Neural crest cell (in vitro differentiated cells): ENCODE measurements at regions not wholly inside any gene's neighbourhood (a gene's known extent, or its start where the extent isn't known, plus 50 kb on each side); places are given as distances from the start of the nearest gene placed in this dataset.

Source experiments
- DNase-seq: peaks from one replicate; pipeline ENCODE4 v3.0.0; 2021; ENCODE audit warnings: low read depth, mixed read lengths, low spot score
- H3K27ac Mint-ChIP-seq: one replicate; pipeline ENCODE4 v1.8.0; 2021; ENCODE audit warnings: mild to moderate bottlenecking, mixed read lengths; ENCODE audit not compliant: unreplicated experiment
- H3K27me3 Mint-ChIP-seq: 2 replicates; pipeline ENCODE4 v1.8.0; 2021; ENCODE audit warnings: low read depth, mild to moderate bottlenecking, mixed read lengths
- H3K36me3 Mint-ChIP-seq: 2 replicates; pipeline ENCODE4 v1.8.0; 2021; ENCODE audit warnings: low read depth, mild to moderate bottlenecking, mixed read lengths
- H3K4me1 Mint-ChIP-seq: 2 replicates; pipeline ENCODE4 v1.8.0; 2021; ENCODE audit warnings: mixed read lengths
- H3K4me3 Mint-ChIP-seq: one replicate; pipeline ENCODE4 v1.8.0; 2021; ENCODE audit warnings: mild to moderate bottlenecking, mixed read lengths
- H3K9me3 Mint-ChIP-seq: 2 replicates; pipeline ENCODE4 v1.8.0; 2021; ENCODE audit warnings: mixed read lengths
- CTCF ChIP-seq: fragments of 200-600 bp; sonication (generic); conservative IDR thresholded peaks from 2 replicates; pipeline ENCODE4 v1.5.0; 2021; ENCODE audit warnings: antibody characterized with exemption, mild to moderate bottlenecking

DNA sequence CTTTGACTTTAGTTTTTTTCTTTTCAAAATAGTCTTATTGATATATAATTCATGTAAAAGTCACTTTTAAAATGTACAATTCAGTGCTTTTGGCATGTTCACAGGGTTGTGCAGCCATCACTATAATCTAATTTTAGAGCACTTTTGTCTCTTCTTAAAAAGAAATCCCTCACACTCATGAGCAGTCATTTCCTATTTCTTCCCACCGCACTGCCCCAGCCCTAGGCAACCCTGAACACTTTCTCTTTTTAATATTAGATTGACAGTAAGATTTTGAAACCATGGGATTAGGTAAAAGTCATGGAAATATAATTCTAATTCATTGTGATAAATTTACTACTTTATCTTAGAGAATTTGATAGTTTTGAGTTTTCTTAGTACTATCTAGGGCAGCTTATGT is 309.4 kb downstream of the UTRN start:
- H3K36me3 Mint-ChIP-seq: peaks cover 22% of the 10 kb centered on the region
- H3K4me3 Mint-ChIP-seq: no peak overlapping the region
- no peak for DNase-seq
- no peak overlapping the region for H3K27ac Mint-ChIP-seq
- TF ChIP-seq CTCF: no peak
- peaks cover 4% of the 10 kb centered on the region for H3K9me3 Mint-ChIP-seq
- no peaks in the 10 kb centered on the region for H3K4me1 Mint-ChIP-seq
- H3K27me3 Mint-ChIP-seq: no peaks in the 10 kb centered on the region

DNA sequence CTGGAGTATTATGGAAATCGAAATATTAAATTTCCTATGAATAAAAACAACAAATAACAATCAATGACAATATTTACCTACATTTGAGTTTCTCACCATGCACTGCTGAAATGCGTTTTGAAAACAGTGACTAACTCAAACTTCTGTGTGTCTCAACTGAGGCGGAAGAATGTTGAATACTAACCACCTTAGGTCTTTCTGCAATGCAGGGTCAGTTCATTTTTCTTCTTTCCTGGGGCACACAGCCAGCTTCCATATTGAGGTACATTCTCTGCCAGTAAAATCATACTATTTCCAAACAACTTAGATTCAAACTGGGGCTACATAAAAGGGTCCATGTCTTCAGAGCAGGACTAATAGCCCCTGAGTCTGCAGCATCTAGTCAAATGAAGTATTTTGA is 310.1 kb downstream of the UTRN start:
- Mint-ChIP-seq H3K9me3 (peaks cover 4% of the 10 kb centered on the region), H3K36me3 (peaks cover 22% of the 10 kb centered on the region), H3K27me3 (no peaks in the 10 kb centered on the region), H3K27ac (no peak overlapping the region), H3K4me1 (no peaks in the 10 kb centered on the region), H3K4me3 (no peak overlapping the region)
- no peak for TF ChIP-seq CTCF
- no peak for DNase-seq

GRCh38 chr6:144597511-144597910 is 312.4 kb downstream of the UTRN start:
- TF ChIP-seq CTCF: no peak
- no peaks in the 10 kb centered on the region for H3K4me1 Mint-ChIP-seq
- peaks cover 30% of the 10 kb centered on the region for H3K36me3 Mint-ChIP-seq
- H3K4me3 Mint-ChIP-seq: no peak overlapping the region
- peaks cover 9% of the 10 kb centered on the region for H3K9me3 Mint-ChIP-seq
- DNase-seq: no peak
- no peak overlapping the region for H3K27ac Mint-ChIP-seq
- no peaks in the 10 kb centered on the region for H3K27me3 Mint-ChIP-seq

DNA sequence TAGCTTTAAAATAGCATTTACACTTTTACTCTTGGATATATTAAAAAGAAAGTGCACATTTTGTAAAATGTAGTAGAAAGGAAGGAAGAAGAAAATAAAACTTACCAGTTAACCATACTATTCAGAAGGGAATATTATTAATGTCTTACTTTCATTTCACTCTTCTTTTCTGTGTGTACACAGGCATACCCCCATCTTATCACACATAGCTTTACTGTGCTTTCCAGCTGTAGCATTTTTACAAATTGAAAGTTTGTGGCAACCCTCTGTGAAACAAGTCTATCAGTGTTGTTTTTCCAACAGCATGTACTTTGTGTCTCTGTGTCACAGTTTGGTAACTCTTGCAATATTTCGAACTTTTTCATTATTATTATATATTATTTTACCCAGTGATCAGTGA is 314.5 kb downstream of the UTRN start:
- peaks cover 5% of the 10 kb centered on the region for H3K9me3 Mint-ChIP-seq
- no peaks in the 10 kb centered on the region for H3K4me1 Mint-ChIP-seq
- H3K36me3 Mint-ChIP-seq: peaks cover 24% of the 10 kb centered on the region
- no peak overlapping the region for H3K27ac Mint-ChIP-seq
- DNase-seq: no peak
- no peak overlapping the region for H3K4me3 Mint-ChIP-seq
- TF ChIP-seq CTCF: no peak
- no peaks in the 10 kb centered on the region for H3K27me3 Mint-ChIP-seq

DNA sequence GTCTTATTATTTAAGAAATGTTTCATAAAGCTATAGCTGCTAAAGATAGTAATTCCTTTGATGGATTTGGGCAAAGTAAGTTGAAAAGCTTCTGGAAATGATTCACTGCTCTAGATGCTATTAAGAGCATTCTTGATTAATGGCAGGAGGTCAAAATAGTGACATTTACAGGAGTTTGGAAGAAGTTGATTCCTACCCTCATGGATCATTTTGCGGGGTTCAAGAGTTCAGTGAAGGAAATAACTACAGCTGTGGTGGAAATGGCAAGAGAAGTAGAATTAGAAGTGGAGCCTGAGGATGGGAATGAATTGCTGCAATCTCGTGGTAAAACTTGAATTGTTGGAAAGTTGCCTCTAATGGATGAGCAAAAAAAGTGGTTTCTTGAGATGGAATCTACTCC is 316.1 kb downstream of the UTRN start:
- Mint-ChIP-seq H3K4me3 (no peak overlapping the region), H3K27ac (no peak overlapping the region), H3K36me3 (peaks cover 17% of the 10 kb centered on the region), H3K4me1 (peaks cover 4% of the 10 kb centered on the region), H3K9me3 (peaks cover 5% of the 10 kb centered on the region), H3K27me3 (no peaks in the 10 kb centered on the region)
- no peak for DNase-seq
- no peak for TF ChIP-seq CTCF

DNA sequence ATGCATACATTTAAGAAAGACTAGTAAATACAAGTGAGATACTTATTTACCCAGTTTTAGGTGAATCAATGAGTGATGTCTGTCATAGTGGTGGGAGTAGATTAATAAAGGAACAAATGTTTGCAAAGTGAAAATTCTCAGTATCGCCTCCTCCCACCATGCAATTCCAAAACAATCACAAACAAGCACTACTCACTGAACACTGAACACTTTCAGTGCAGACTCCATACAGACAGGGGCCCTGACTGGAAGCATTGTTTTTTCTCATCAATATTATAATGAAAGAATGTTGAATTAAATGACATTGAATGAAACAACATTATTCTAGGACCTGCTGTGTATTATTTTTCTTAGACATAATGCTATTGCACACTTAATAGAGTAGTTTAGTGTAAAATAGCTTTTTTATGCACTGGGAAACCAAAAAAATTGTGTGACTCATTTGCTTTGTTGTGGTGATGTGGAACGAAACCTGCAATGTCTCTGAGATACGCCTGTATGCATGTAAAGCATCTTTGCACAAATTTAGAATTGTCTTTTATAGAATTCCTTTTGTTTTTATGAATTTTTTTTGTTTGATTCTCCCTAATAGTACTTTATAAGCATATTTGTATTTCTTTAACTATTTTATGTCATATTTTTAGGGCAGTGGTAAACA is 317.5 kb downstream of the UTRN start:
- H3K27me3 Mint-ChIP-seq: no peaks in the 10 kb centered on the region
- peaks cover 5% of the 10 kb centered on the region for H3K9me3 Mint-ChIP-seq
- H3K27ac Mint-ChIP-seq: no peak overlapping the region
- no peak for DNase-seq
- peaks cover 20% of the 10 kb centered on the region for H3K36me3 Mint-ChIP-seq
- peaks cover 4% of the 10 kb centered on the region for H3K4me1 Mint-ChIP-seq
- TF ChIP-seq CTCF: no peak
- H3K4me3 Mint-ChIP-seq: no peak overlapping the region
